DMS153 treated with DMSO at 0.1 percent for 48 hours (cell line): ENCODE measurements at regions not wholly inside any gene's neighbourhood (a gene's known extent, or its start where the extent isn't known, plus 50 kb on each side); places are given as distances from the start of the nearest gene placed in this dataset.
"Not testable (repeated sequence)": the region's sequence is repeated elsewhere in the genome, so short reads cannot be mapped to it uniquely, and the experiment has no call there.

ENCODE experiments used
- DNase-seq: peaks from one replicate; lab custom pipeline; 2025; ENCODE audit not compliant: unreplicated experiment; lab: John Stamatoyannopoulos, UW

DNA sequence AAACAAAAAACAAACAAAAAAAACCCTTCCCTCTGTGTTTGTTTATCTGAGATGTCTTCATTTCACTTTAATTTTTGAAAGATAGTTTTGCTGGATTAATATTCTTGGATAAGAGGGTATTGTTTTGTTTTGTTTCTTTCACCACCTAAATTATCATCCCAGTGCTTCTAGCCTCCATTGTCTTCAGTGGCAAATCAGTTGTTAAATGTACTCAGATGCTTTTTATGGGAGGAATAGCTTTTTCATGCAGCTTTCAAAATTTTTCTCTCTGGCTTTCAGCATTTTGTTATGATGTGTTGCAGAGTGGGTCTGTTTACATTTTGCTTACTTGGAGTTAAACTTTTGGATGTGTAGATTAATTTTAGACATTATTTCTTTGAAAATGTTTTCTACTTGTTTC, 203.5 kb upstream of the DCC start:
- no peak for DNase-seq

DNA sequence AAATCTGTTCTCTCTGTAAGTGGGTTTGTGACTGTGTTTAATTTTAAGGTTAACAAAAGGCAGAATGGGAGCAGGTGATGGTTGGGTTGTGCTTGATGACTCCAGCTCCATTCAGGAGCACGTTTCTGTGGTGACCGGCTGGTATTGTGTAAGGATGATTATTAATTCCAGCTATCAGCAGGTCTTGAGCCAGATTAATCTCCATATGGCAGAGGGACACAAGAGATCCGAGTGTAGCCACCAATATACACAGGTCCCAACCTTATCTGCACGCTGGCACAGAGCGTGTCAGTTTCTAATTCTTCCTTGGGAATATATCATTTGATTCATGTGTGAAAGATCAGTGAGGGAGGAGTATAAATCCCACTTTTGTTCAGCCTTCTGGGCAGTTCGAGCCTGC, 199.0 kb upstream of the DCC start:
- no peak for DNase-seq

DNA sequence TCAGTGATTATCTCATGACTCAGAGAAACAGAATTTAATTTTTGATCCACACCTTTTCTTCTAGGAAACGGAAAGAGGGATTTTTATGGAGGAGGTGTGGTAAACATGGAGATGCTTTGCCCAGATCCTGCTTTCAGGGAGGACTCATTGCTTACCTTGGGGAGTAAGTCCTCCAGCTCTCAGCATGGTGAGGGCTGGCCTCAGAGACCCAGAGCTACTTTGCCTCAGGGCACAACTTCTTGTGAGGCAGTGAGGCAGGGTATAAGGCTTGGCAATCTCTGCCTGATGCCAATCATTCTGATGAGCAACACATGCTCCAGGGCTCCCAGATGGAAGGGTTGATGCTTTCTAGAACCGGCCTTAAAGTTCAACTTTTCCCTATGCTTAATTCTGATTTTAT, 189.9 kb upstream of the DCC start:
- DNase-seq: no peak

DNA sequence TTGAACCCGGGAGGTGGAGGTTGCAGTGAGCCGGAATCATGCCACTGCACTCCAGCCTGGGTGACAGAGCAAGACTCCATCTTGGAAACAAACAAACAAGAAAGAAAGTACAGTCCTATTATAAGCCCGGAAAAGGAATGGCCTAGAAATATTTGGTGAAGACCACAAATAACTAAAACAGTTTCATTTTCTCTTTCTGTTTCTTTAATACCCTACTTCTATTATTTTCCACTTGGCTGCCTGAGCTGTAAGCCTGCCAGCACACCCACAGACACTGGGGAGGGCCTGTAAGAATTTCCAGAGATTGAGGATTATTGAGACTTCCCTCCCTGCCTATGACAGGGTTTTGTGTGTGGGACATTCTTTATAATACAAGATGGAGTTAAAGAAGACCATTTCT, 188.0 kb upstream of the DCC start:
- no peak for DNase-seq

- DNase-seq: no peak
These were observed 183.8 kb upstream of the DCC start for GRCh38 chr18:52156166-52156565.

DNA sequence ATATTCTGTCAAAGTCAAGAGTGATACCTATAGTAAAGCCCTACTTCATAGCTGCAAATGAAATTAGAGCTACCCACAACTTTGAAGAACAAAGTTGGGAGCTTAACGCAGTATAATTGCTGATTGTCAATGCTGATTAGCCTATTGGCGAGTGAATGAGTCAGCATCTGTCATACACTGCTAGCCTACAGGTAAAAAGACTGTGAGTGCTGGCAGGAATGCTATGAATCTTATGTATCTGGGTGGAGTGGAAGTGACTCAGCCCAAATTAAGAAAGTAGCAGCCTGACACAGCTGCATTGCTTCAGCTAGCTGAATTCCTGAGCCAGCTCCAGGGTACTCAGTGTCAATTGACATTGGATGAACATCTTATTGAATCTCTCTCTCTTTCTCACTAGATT, 179.4 kb upstream of the DCC start:
- no peak for DNase-seq

GRCh38 chr18:52163478-52163877, 176.5 kb upstream of the DCC start:
- no peak for DNase-seq

- DNase-seq: not testable (repeated sequence)
These were observed 171.9 kb upstream of the DCC start for GRCh38 chr18:52168131-52168530.

DNA sequence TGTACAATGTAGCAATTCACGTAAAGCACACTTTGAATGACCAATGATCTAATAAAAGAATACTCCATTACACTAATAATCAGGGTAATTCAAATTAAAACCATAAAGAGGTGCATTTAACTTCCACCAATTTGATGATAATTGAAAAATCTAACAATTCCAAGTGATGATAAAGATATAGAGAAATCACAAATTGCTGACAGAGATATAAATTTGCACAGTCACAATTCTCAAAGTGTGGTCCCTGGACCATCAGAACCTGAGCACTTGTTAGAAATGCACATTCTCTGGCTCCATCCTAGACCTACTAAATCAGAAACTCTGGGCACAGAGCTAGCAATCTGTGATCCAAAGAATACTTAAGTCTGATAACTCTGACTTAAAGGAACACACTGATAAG, 165.8 kb upstream of the DCC start:
- DNase-seq: no peak

DNA sequence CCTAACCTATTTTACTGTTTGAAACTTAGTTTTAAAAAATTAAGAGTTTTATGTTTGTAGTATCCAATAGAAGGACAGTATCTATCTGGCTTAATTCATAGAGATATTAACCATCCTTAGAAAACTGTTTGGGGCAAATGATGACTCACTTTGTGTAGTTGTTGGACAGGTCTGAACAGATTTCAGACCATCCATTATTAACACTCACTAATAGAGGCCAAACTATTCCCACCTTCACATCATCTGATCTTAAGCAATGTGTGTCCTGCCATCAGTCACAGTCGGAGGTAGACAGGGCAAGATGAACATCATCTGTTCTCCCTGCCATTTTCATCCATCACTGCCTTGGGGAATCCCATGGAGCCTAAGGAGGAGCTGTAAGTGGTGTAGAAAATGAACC, 164.6 kb upstream of the DCC start:
- DNase-seq: no peak

- DNase-seq: no peak
These were observed 156.9 kb upstream of the DCC start for GRCh38 chr18:52183107-52183506.

GRCh38 chr18:52190195-52190594, 149.8 kb upstream of the DCC start:
- DNase-seq: no peak

DNA sequence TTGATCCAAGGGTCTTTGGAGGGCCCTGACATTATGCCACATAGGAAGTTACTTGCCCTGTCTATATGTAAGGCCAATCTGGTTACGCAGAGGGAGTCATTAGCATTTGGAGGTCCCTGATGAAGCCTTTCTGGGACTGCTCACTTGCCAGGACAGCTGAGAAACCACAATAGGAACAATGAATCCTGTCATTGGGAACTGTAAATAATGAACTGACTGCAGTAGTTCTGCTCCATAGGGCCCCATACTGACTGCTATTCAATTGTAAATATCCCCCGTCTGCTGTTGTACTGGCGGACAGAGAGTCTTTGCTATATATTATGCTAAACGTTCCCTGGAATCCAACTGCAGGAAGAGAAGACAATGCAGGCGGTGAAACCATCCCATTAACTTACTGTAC, 149.4 kb upstream of the DCC start:
- DNase-seq: no peak

DNA sequence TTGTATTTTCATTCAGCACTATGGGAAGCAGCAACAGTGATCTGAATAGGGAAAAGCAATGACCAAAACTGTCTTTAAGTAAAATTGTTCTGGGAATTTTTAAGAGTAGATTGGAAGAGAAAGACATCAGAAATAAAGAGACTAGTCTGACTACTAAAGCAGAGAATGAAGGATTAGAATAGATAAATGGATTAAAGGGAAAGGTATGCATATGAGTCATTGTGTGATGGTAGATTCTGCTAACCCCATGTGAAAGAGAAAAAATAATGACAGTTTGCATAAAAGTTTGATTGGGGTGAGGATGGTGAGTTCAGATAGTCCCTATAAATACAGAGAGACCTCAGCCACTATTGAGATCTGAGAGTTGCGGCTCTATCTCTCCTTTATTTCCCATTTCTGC, 139.6 kb upstream of the DCC start:
- no peak for DNase-seq

- no peak for DNase-seq
These were observed 138.9 kb upstream of the DCC start for GRCh38 chr18:52200921-52201663.

- no peak for DNase-seq
These were observed 131.4 kb upstream of the DCC start for GRCh38 chr18:52208646-52209045.

DNA sequence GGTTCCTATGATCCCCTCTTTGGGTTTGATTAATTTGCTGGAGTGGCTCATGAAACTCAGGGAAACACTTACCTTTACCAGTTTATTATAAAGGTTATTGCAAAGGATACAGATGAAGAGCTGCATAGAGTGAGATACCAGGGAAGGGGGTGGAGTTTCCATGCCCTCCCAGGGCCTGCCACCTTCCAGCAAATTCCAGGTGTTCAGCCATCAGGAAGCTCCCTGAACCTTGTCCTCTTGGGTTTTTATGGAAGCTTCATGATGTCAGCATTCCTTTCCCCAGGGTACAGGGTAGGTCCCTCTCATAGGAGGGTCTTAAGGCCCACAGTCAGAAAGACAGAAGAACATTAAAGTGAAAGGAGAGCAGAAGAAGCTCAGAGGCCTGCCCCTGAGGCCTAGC, 123.9 kb upstream of the DCC start:
- no peak for DNase-seq

GRCh38 chr18:52216666-52217065, 123.3 kb upstream of the DCC start:
- DNase-seq: no peak

DNA sequence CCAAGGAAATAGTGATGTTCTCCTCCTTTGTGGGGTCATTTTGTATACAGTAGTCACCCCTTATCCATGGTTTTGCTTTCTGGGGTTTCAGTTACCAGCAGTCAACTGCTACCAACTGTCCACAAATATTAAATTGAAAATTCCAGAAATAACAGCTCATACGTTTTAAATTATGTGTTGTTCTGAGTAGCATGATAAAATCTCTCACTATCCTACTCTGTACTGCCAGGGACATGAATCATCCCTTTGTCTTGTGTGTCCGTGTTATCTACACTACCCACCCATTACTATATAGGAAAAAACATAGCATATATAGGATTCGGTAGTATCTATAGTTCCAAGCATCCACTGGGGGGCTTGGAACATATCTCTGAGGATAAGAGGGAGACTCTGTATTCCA, 120.9 kb upstream of the DCC start:
- DNase-seq: no peak

GRCh38 chr18:52220062-52220591, 119.9 kb upstream of the DCC start:
- DNase-seq: no peak

- no peak for DNase-seq
These were observed 117.8 kb upstream of the DCC start for GRCh38 chr18:52222211-52222610.

DNA sequence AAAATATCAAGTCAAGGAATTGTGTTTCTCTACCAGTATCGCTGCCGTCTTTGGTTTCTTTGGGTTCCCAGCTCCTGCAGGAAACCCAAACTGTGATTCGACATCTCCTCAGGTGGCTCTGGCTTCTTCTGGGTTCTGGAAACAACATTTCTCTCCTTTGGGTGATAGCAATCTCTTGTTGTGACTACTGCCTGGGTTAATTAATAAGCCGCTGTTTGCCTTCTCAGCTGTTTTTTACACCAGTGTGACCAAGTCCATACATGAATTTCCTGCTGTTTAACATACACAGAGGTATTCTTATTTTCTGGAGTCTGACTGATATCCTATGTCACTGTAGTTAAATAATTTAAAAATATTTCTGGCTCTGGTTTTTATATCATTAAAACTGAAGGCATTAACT, 112.5 kb upstream of the DCC start:
- DNase-seq: no peak

GRCh38 chr18:52228166-52228565, 111.8 kb upstream of the DCC start:
- DNase-seq: no peak
